ENCODE measurements at regions not wholly inside any gene's neighbourhood (a gene's known extent, or its start where the extent isn't known, plus 50 kb on each side); places are given as distances from the start of the nearest gene placed in this dataset.

DNA sequence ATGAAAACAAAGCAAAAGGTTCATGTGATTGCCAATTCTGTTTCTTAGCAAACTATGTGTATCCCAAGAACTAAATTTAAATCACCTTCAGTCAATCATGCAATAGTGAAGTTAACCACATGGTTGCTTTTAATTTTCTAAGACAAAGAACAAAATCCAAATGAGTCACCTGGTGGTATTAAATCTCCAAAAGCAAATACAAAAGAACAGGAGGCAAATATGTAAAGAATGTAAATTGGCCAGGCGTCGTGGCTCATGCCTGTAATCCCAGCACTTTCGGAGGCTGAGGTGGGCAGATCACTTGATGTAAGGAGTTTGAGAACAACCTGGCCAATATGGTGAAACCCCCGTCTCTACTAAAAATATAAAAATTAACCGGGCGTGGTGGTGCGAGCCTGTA lies 54.2 kb upstream of the PIK3R4 start:
- DNase-seq (ENCODE audit: low read depth in 1 of 2, low spot score in 1 of 2): no peak
- 39% methylated on average over 7 of the region's 7 CpGs for WGBS (ENCODE audit: missing lambda C conversion rate)

DNA sequence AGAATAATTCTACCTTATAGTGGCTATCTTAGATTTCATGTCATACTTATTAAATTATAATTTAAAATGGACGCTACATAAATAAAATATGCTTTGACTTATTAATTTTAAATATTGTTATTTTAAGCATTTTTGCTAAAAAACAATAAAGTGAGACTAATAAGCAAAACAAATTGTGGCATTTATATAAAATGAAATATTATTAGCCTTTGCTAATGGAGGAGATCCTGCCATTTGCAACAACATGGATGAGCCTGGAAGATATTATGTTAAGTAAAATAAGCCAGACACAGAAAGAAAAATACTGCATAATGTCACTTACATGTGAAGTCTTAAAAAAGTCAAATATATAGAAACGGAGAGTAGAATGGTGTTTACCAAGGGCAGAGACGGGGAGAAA lies 54.8 kb upstream of the PIK3R4 start:
- no peak for ATAC-seq
- CTCF ChIA-PET: interaction anchor here (0.6 kb wide), 1 partner anchor 58 kb away, joined by 3 read pairs; no protein-coding TSS in a partner anchor
- WGBS (ENCODE audit: missing lambda C conversion rate): 18% methylated on average over 3 of the region's 3 CpGs
- no peak for DNase-seq (ENCODE audit: low read depth in 1 of 2, low spot score in 1 of 2)
- FAIRE-seq: no peak
- Histone ChIP-seq H3K4me1 (no peaks in the 10 kb centered on the region), H3K4me2 (no peak overlapping the region), H3K27ac (no peak overlapping the region), H3K9me3 (no peaks in the 10 kb centered on the region), H3K4me3 (no peak overlapping the region)
- POLR2A ChIA-PET: no interaction called here
- TF ChIP-seq NR3C1 (IDR thresholded peaks at IDR 0.05) (no peak), RARB (CRISPR knock-in tag; IDR thresholded peaks at IDR 0.05) (no peak), KDM1A (IDR thresholded peaks at IDR 0.05; ENCODE audit: low read depth) (no peak), JUNB (IDR thresholded peaks at IDR 0.05) (no peak), RFX5 (IDR thresholded peaks at IDR 0.05) (no peak), POLR2A (IDR thresholded peaks at IDR 0.05; ENCODE audit: low read length) (no peak)

More for the DNA sequence above, 54.2 kb upstream of the PIK3R4 start:
- POLR2A ChIA-PET: no interaction called here
- FAIRE-seq (no peak), ATAC-seq (no peak)
- Histone ChIP-seq H3K4me1 (no peaks in the 10 kb centered on the region), H3K9me3 (no peaks in the 10 kb centered on the region), H3K4me2 (no peak overlapping the region), H3K27ac (no peak overlapping the region), H3K4me3 (no peak overlapping the region)
- TF ChIP-seq, protein P1, sequence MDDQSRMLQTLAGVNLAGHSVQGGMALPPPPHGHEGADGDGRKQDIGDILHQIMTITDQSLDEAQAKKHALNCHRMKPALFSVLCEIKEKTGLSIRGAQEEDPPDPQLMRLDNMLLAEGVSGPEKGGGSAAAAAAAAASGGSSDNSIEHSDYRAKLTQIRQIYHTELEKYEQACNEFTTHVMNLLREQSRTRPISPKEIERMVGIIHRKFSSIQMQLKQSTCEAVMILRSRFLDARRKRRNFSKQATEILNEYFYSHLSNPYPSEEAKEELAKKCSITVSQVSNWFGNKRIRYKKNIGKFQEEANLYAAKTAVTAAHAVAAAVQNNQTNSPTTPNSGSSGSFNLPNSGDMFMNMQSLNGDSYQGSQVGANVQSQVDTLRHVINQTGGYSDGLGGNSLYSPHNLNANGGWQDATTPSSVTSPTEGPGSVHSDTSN (IDR thresholded peaks at IDR 0.05): no peak
- no peak for TF ChIP-seq RCOR1 (IDR thresholded peaks at IDR 0.05; ENCODE audit: low read depth, low read length)
- no peak for TF ChIP-seq RFX5 (IDR thresholded peaks at IDR 0.05)
- TF ChIP-seq FOSL2 (IDR thresholded peaks at IDR 0.05): no peak
- TF ChIP-seq FOSL2 (CRISPR knock-in tag; IDR thresholded peaks at IDR 0.05): no peak
- no peak for TF ChIP-seq POLR2AphosphoS2 (conservative IDR thresholded peaks at IDR 0.05; ENCODE audit: low read length)
- no peak for TF ChIP-seq CHD4 (IDR thresholded peaks at IDR 0.05; ENCODE audit: borderline replicate concordance)
- TF ChIP-seq POLR2A (IDR thresholded peaks at IDR 0.05; ENCODE audit: low read length): no peak
- TF ChIP-seq, protein P2, sequence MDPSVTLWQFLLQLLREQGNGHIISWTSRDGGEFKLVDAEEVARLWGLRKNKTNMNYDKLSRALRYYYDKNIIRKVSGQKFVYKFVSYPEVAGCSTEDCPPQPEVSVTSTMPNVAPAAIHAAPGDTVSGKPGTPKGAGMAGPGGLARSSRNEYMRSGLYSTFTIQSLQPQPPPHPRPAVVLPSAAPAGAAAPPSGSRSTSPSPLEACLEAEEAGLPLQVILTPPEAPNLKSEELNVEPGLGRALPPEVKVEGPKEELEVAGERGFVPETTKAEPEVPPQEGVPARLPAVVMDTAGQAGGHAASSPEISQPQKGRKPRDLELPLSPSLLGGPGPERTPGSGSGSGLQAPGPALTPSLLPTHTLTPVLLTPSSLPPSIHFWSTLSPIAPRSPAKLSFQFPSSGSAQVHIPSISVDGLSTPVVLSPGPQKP (IDR thresholded peaks at IDR 0.05; ENCODE audit: low read depth, low read length): no peak
- no peak for TF ChIP-seq ZSCAN20 (CRISPR knock-in tag; IDR thresholded peaks at IDR 0.05)
- CTCF ChIA-PET: no interaction called here

DNA sequence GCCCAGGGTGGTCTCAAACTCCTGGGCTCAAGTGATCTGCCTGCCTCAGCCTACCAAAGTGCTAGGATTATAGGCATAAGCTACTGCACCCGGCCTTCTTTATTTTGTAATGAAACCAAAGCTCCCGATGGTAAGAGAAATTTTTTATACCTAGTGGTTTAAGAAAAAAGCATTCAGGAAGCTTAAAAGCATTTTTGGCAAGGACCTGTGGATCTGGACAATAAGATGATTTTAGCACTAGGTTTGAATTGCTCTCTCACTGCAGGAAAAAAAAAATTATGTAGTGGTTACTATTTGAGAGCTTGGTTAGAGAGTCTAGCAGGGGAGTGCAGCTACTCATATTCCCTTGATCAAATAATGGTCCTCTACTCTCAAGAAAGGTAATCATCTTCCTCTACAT lies 64.9 kb upstream of the PIK3R4 start:
- DNase-seq (ENCODE audit: low read depth in 1 of 2, low spot score in 1 of 2): no peak
- TF ChIP-seq FOSB (CRISPR knock-in tag; IDR thresholded peaks at IDR 0.05) (no peak), RFX5 (IDR thresholded peaks at IDR 0.05) (no peak), HOXA7 (CRISPR knock-in tag; IDR thresholded peaks at IDR 0.05) (no peak), CHD4 (IDR thresholded peaks at IDR 0.05; ENCODE audit: borderline replicate concordance) (no peak), MAZ (IDR thresholded peaks at IDR 0.05; ENCODE audit: borderline replicate concordance, low read depth, low read length) (no peak), JUN (IDR thresholded peaks at IDR 0.05) (no peak), FOSL2 (IDR thresholded peaks at IDR 0.05) (no peak), FOSL2 (CRISPR knock-in tag; IDR thresholded peaks at IDR 0.05) (no peak), ZNF302 (CRISPR knock-in tag; IDR thresholded peaks at IDR 0.05) (no peak), RCOR1 (IDR thresholded peaks at IDR 0.05; ENCODE audit: low read depth, low read length) (no peak)
- TF ChIP-seq, protein P3, sequence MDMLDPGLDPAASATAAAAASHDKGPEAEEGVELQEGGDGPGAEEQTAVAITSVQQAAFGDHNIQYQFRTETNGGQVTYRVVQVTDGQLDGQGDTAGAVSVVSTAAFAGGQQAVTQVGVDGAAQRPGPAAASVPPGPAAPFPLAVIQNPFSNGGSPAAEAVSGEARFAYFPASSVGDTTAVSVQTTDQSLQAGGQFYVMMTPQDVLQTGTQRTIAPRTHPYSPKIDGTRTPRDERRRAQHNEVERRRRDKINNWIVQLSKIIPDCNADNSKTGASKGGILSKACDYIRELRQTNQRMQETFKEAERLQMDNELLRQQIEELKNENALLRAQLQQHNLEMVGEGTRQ (IDR thresholded peaks at IDR 0.05): no peak
- TF ChIP-seq, protein P4, sequence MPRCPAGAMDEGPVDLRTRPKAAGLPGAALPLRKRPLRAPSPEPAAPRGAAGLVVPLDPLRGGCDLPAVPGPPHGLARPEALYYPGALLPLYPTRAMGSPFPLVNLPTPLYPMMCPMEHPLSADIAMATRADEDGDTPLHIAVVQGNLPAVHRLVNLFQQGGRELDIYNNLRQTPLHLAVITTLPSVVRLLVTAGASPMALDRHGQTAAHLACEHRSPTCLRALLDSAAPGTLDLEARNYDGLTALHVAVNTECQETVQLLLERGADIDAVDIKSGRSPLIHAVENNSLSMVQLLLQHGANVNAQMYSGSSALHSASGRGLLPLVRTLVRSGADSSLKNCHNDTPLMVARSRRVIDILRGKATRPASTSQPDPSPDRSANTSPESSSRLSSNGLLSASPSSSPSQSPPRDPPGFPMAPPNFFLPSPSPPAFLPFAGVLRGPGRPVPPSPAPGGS (IDR thresholded peaks at IDR 0.05): no peak
- Histone ChIP-seq H3K9me3 (no peaks in the 10 kb centered on the region), H3K27ac (no peak overlapping the region), H3K4me1 (no peaks in the 10 kb centered on the region), H3K4me2 (no peak overlapping the region), H3K4me3 (no peak overlapping the region)
- 85% methylated on average over 2 of the region's 2 CpGs for WGBS (ENCODE audit: missing lambda C conversion rate)
- no peak for FAIRE-seq
- CTCF ChIA-PET: no interaction called here
- no peak for ATAC-seq
- POLR2A ChIA-PET: no interaction called here
